ENCODE measurements at regions not wholly inside any gene's neighbourhood (a gene's known extent, or its start where the extent isn't known, plus 50 kb on each side); places are given as distances from the start of the nearest gene placed in this dataset.

DNA sequence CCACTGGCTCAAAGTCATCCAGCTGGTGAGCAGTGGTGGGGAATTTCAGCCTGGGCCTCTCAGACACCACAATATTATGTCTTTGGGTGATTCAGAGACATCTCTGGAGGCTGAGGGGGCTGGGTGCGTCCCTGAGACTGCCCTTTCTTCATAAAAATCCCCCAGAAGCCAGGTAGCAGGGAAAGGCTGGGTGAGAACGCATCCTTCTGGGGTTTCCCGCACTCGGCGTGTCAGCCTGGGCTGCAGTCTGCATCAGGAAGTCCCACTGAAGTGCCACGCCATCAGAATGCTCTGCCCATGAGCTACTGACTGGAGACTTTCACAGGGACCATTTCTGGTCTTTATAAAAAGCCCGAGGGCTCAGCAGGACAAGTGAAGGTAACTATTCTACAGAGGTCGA lies 148.8 kb upstream of the SLC6A11 start:
- no peak for TF ChIP-seq ZSCAN20 (CRISPR knock-in tag; IDR thresholded peaks at IDR 0.05)
- TF ChIP-seq, protein P1, sequence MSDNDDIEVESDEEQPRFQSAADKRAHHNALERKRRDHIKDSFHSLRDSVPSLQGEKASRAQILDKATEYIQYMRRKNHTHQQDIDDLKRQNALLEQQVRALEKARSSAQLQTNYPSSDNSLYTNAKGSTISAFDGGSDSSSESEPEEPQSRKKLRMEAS (IDR thresholded peaks at IDR 0.05), result no peak
- TF ChIP-seq ZC3H11A (IDR thresholded peaks at IDR 0.05), result no peak
- TF ChIP-seq, protein P2, sequence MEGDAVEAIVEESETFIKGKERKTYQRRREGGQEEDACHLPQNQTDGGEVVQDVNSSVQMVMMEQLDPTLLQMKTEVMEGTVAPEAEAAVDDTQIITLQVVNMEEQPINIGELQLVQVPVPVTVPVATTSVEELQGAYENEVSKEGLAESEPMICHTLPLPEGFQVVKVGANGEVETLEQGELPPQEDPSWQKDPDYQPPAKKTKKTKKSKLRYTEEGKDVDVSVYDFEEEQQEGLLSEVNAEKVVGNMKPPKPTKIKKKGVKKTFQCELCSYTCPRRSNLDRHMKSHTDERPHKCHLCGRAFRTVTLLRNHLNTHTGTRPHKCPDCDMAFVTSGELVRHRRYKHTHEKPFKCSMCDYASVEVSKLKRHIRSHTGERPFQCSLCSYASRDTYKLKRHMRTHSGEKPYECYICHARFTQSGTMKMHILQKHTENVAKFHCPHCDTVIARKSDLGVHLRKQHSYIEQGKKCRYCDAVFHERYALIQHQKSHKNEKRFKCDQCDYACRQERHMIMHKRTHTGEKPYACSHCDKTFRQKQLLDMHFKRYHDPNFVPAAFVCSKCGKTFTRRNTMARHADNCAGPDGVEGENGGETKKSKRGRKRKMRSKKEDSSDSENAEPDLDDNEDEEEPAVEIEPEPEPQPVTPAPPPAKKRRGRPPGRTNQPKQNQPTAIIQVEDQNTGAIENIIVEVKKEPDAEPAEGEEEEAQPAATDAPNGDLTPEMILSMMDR (IDR thresholded peaks at IDR 0.05), result no peak
- TF ChIP-seq, protein P3, sequence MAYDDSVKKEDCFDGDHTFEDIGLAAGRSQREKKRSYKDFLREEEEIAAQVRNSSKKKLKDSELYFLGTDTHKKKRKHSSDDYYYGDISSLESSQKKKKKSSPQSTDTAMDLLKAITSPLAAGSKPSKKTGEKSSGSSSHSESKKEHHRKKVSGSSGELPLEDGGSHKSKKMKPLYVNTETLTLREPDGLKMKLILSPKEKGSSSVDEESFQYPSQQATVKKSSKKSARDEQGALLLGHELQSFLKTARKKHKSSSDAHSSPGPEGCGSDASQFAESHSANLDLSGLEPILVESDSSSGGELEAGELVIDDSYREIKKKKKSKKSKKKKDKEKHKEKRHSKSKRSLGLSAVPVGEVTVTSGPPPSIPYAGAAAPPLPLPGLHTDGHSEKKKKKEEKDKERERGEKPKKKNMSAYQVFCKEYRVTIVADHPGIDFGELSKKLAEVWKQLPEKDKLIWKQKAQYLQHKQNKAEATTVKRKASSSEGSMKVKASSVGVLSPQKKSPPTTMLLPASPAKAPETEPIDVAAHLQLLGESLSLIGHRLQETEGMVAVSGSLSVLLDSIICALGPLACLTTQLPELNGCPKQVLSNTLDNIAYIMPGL (CRISPR knock-in tag; IDR thresholded peaks at IDR 0.05; ENCODE audit: borderline replicate concordance), result no peak
- no peak for TF ChIP-seq EHMT2 (IDR thresholded peaks at IDR 0.05; ENCODE audit: low read depth)
- TF ChIP-seq CBX8 (IDR thresholded peaks at IDR 0.05), result no peak
- TF ChIP-seq, protein P4, sequence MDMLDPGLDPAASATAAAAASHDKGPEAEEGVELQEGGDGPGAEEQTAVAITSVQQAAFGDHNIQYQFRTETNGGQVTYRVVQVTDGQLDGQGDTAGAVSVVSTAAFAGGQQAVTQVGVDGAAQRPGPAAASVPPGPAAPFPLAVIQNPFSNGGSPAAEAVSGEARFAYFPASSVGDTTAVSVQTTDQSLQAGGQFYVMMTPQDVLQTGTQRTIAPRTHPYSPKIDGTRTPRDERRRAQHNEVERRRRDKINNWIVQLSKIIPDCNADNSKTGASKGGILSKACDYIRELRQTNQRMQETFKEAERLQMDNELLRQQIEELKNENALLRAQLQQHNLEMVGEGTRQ (IDR thresholded peaks at IDR 0.05), result no peak
- TF ChIP-seq RCOR1 (IDR thresholded peaks at IDR 0.05; ENCODE audit: low read depth, low read length), result no peak
- no peak for TF ChIP-seq PHF8 (IDR thresholded peaks at IDR 0.05; ENCODE audit: borderline replicate concordance, low read depth)
- TF ChIP-seq JUNB (IDR thresholded peaks at IDR 0.05), result no peak
